D721Med (cell line): ENCODE measurements at regions not wholly inside any gene's neighbourhood (a gene's known extent, or its start where the extent isn't known, plus 50 kb on each side); places are given as distances from the start of the nearest gene placed in this dataset.

Experiments
- DNase-seq: peaks from one replicate; pipeline ENCODE4 v3.0.0; 2011; ENCODE audit warnings: low spot score; ENCODE audit not compliant: insufficient read length
- FAIRE-seq: peaks from 2 replicates; lab custom pipeline; 2011; peaks lifted over from hg19 to GRCh38; lab: Jason Lieb, UNC
- TF ChIP-seq, protein P1 (sequence below): IDR thresholded peaks from 2 replicates; pipeline ENCODE4 v1.5.1; 2012; ENCODE audit warnings: mild to moderate bottlenecking, control low read depth; ENCODE audit not compliant: insufficient read depth; ENCODE audit errors: missing control alignments

DNA sequence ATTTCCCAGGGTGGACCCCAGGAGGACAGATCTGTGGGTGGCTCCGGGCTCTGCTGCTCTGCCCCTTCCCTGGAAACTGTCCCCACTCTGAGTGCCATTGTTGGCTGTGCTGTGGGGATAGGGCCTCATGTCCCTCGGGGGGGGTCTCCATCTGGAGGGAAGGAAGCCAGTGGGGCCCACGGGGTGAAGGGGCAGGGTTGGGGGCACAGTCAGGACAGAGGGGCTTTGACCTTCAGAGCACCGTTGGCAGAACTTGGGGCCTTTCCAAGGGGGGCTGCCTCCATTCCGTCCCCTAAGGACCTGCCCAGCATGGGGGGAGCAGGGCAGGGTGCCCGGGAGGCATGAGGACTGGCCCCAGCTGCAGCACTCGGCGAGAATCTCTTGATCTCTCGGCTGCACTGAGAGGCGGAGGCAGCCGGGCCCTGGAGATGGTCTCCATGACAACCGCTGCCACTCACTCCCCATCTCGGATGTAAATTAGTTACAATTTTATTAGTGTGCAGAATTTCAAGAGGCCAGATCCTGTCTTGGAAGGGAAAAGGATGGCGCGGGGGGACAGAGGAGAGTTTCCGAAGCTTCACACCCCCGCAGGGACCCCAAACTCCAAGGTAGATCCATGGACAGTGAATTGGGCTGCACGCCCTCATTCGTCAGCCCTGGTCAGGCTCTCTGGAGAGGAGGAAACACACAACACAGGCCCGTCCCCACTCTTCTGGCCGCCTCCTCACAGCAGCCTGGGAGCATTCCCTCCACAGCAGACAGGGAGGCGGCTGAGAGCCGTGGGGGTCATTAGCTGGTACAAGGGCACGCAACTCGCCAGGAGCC lies 216.2 kb upstream of the IER5L start:
- FAIRE-seq: no peak
- TF ChIP-seq, protein P1, sequence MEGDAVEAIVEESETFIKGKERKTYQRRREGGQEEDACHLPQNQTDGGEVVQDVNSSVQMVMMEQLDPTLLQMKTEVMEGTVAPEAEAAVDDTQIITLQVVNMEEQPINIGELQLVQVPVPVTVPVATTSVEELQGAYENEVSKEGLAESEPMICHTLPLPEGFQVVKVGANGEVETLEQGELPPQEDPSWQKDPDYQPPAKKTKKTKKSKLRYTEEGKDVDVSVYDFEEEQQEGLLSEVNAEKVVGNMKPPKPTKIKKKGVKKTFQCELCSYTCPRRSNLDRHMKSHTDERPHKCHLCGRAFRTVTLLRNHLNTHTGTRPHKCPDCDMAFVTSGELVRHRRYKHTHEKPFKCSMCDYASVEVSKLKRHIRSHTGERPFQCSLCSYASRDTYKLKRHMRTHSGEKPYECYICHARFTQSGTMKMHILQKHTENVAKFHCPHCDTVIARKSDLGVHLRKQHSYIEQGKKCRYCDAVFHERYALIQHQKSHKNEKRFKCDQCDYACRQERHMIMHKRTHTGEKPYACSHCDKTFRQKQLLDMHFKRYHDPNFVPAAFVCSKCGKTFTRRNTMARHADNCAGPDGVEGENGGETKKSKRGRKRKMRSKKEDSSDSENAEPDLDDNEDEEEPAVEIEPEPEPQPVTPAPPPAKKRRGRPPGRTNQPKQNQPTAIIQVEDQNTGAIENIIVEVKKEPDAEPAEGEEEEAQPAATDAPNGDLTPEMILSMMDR: no peak
- no peak for DNase-seq

- TF ChIP-seq, protein P1: no peak
- DNase-seq (no peak), FAIRE-seq (no peak)
Observed at GRCh38 chr9:129393064-129393463, 215.0 kb upstream of the IER5L start.

- no peak for FAIRE-seq
Observed at GRCh38 chr9:129392093-129392541, 214.1 kb upstream of the IER5L start.

DNA sequence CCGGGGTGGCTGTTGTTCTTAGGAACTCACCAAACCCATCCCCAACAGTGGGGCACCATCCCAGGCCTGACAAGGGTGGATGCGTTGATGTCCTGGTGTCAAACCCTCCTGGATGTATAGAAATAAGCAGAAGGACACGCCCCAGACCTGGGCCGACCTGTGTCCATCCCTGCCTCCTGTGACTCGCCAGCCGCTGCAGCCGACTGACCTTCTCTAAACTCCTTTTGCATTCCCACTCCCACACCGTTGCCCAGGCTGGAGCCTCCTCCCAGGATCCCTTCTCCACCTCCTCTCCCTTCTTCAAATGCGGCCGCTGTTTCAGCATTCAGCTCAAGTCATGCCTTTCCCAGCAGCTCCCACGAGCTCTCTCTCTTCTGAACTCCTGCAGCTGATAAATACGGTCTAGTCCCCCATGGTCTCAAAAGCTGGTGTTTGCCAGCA lies 213.2 kb upstream of the IER5L start:
- DNase-seq (no peak), FAIRE-seq (no peak)
- TF ChIP-seq, protein P1: no peak

More at GRCh38 chr9:129392093-129392541, 214.1 kb upstream of the IER5L start:
- no peak for DNase-seq
- TF ChIP-seq, protein P1: no peak

DNA sequence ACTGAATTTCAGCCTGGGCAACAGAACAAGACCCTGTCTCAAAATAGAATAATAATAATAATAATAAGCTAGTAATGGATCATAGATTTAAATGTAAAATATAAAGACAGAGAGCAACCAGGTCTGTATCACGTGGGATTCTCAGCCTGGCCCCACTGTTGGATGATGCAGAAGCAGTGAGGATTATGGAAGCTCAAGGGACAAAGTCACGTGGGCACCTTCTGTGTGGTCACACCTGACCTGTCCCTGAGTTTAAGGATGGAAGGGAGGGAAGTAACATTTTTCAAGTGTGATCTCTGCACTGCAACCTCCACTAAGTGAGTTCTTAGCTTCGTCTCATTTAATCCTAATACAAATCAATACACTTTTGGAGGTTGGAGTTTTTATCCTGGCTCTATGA lies 212.5 kb upstream of the IER5L start:
- FAIRE-seq: no peak
- TF ChIP-seq, protein P1: no peak
- no peak for DNase-seq

DNA sequence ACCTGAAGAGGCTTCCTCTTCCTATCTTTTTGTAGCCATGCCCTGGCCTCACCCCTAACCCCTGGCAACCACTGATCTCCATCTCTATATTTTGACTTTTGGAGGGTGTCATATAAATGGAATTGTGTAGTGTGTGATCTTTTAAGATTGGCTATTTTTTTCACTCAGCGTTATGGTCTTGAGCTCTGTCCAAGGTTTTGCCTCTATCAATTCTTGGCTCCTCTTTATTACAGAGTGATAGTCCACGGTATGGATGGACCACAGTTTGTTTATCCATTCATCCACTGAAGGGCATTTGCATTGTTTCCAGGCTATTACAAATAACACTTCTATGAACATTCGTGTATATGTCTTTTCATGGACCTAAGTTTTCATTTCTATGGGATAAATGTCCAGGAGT lies 209.8 kb upstream of the IER5L start:
- no peak for FAIRE-seq
- TF ChIP-seq, protein P1: no peak

DNA sequence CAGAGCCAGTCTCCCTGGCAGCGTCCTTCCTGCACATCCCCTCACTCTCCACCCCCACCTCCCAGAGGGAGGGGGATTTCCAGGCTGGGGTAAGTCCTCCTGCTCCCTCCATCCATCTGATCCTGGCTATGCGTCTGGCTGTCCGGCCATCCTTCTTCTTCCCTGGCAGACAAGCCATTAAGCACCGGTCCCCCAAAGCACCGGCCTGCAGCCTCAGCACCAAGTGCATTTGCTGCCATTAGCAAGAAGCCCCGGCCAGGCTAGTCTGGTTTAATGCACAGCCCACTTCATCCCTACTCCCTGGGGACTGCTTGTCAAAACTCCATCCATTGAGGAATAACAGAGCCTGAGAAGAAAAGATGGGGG lies 208.7 kb upstream of the IER5L start:
- TF ChIP-seq, protein P1: no peak
- FAIRE-seq (no peak), DNase-seq (no peak)

More for the DNA sequence above, 209.8 kb upstream of the IER5L start:
- DNase-seq: no peak
